GM21619 (cell line): ENCODE measurements at regions not wholly inside any gene's neighbourhood (a gene's known extent, or its start where the extent isn't known, plus 50 kb on each side); places are given as distances from the start of the nearest gene placed in this dataset.

ENCODE experiments used
- ATAC-seq: cut with Tn5 transposase; IDR thresholded peaks from one replicate; pipeline ENCODE4 v1.9.1; 2021; ENCODE audit not compliant: unreplicated experiment

GRCh38 chrX:46447384-46447783 lies 97.8 kb downstream of the ZNF674 start:
- no peak for ATAC-seq

- ATAC-seq: peak; percentile 94
Measured at GRCh38 chrX:46446727-46447378, 98.4 kb downstream of the ZNF674 start.

GRCh38 chrX:46444011-46444410 lies 101.2 kb downstream of the ZNF674 start:
- ATAC-seq: no peak

GRCh38 chrX:46436744-46437143 lies 108.5 kb downstream of the ZNF674 start:
- no peak for ATAC-seq

GRCh38 chrX:46433892-46434291 lies 111.3 kb downstream of the ZNF674 start:
- no peak for ATAC-seq

- ATAC-seq: no peak
Measured at GRCh38 chrX:46408553-46409407, 136.4 kb downstream of the ZNF674 start.

- no peak for ATAC-seq
Measured at GRCh38 chrX:46407753-46408130, 137.5 kb downstream of the ZNF674 start.

GRCh38 chrX:46407036-46407752 lies 138.0 kb downstream of the ZNF674 start:
- ATAC-seq: no peak

- no peak for ATAC-seq
Measured at GRCh38 chrX:46404774-46405173, 140.4 kb downstream of the ZNF674 start.

- no peak for ATAC-seq
Measured at GRCh38 chrX:46400530-46401443, 144.4 kb downstream of the ZNF674 start.

- no peak for ATAC-seq
Measured at GRCh38 chrX:46398874-46399273, 146.3 kb downstream of the ZNF674 start.

GRCh38 chrX:46398126-46398525 lies 147.1 kb downstream of the ZNF674 start:
- no peak for ATAC-seq

- no peak for ATAC-seq
Measured at GRCh38 chrX:46386511-46386910, 158.7 kb downstream of the ZNF674 start.

GRCh38 chrX:46383006-46383405 lies 162.2 kb downstream of the ZNF674 start:
- no peak for ATAC-seq

GRCh38 chrX:46382595-46382994 lies 162.6 kb downstream of the ZNF674 start:
- ATAC-seq: no peak

GRCh38 chrX:46381630-46382029 lies 163.6 kb downstream of the ZNF674 start:
- ATAC-seq: no peak

GRCh38 chrX:46380148-46380752 lies 165.0 kb downstream of the ZNF674 start:
- no peak for ATAC-seq

GRCh38 chrX:46376246-46376885 lies 168.9 kb downstream of the ZNF674 start:
- no peak for ATAC-seq

GRCh38 chrX:46375831-46376230 lies 169.4 kb downstream of the ZNF674 start:
- no peak for ATAC-seq

- ATAC-seq: no peak
Measured at GRCh38 chrX:46374371-46374770, 170.8 kb downstream of the ZNF674 start.
